KMS-11 (cell line): ENCODE measurements at regions not wholly inside any gene's neighbourhood (a gene's known extent, or its start where the extent isn't known, plus 50 kb on each side); places are given as distances from the start of the nearest gene placed in this dataset.

Experiments
- H2AFZ ChIP-seq: fragments of 200-600 bp; sonication (generic); 2 replicates; pipeline ENCODE4 v1.6.1; 2016; ENCODE audit warnings: antibody characterized with exemption, mixed run types, low read depth
- H3K27ac ChIP-seq: fragments of 200-600 bp; sonication (generic); 2 replicates; pipeline ENCODE4 v1.6.1; 2016; ENCODE audit warnings: mild to moderate bottlenecking, mixed run types
- H3K27me3 ChIP-seq: fragments of 200-600 bp; sonication (generic); 2 replicates; pipeline ENCODE4 v1.6.1; 2017; ENCODE audit warnings: mild to moderate bottlenecking, low read depth, mixed run types, moderate library complexity; ENCODE audit not compliant: insufficient read depth
- H3K36me3 ChIP-seq: fragments of 200-600 bp; sonication (generic); 2 replicates; pipeline ENCODE4 v1.6.1; 2017; ENCODE audit warnings: mild to moderate bottlenecking, mixed run types; ENCODE audit not compliant: insufficient read depth
- H3K4me1 ChIP-seq: fragments of 200-600 bp; sonication (generic); 2 replicates; pipeline ENCODE4 v1.6.1; 2016; ENCODE audit warnings: mild to moderate bottlenecking, low read depth, mixed run types; ENCODE audit not compliant: poor library complexity, severe bottlenecking
- H3K4me2 ChIP-seq: fragments of 200-600 bp; sonication (generic); 2 replicates; pipeline ENCODE4 v1.7.0; 2016; ENCODE audit warnings: mild to moderate bottlenecking, mixed run types
- H3K4me3 ChIP-seq: fragments of 200-600 bp; sonication (generic); IDR thresholded peaks from 2 replicates; pipeline ENCODE4 v1.6.1; 2017; ENCODE audit warnings: low read depth, low read length, mixed read lengths; ENCODE audit not compliant: insufficient read depth
- H3K79me2 ChIP-seq: fragments of 200-600 bp; sonication (generic); 2 replicates; pipeline ENCODE4 v1.6.1; 2016; ENCODE audit warnings: low read depth, mixed run types; ENCODE audit not compliant: insufficient read depth
- H3K9ac ChIP-seq: fragments of 200-600 bp; sonication (generic); 2 replicates; pipeline ENCODE4 v1.6.1; 2016; ENCODE audit warnings: mild to moderate bottlenecking, mixed run types
- H4K20me1 ChIP-seq: fragments of 200-600 bp; sonication (generic); 2 replicates; pipeline ENCODE4 v1.6.1; 2016; ENCODE audit warnings: mild to moderate bottlenecking, mixed run types; ENCODE audit not compliant: insufficient read depth
- TF ChIP-seq, protein P1 (sequence below): fragments of 200-600 bp; sonication (generic); conservative IDR thresholded peaks from 2 replicates; pipeline ENCODE4 v1.6.1; 2017; ENCODE audit warnings: low read depth, mild to moderate bottlenecking, antibody characterized with exemption, low read length, moderate library complexity, mixed read lengths

- Histone ChIP-seq H4K20me1 (no peaks in the 10 kb centered on the region), H3K4me1 (no peaks in the 10 kb centered on the region), H3K27ac (no peak overlapping the region), H3K9ac (no peak overlapping the region), H3K27me3 (no peaks in the 10 kb centered on the region), H3K4me3 (no peak overlapping the region), H3K36me3 (no peaks in the 10 kb centered on the region), H2AFZ (no peak overlapping the region), H3K4me2 (no peak overlapping the region), H3K79me2 (no peaks in the 10 kb centered on the region)
- TF ChIP-seq, protein P1, sequence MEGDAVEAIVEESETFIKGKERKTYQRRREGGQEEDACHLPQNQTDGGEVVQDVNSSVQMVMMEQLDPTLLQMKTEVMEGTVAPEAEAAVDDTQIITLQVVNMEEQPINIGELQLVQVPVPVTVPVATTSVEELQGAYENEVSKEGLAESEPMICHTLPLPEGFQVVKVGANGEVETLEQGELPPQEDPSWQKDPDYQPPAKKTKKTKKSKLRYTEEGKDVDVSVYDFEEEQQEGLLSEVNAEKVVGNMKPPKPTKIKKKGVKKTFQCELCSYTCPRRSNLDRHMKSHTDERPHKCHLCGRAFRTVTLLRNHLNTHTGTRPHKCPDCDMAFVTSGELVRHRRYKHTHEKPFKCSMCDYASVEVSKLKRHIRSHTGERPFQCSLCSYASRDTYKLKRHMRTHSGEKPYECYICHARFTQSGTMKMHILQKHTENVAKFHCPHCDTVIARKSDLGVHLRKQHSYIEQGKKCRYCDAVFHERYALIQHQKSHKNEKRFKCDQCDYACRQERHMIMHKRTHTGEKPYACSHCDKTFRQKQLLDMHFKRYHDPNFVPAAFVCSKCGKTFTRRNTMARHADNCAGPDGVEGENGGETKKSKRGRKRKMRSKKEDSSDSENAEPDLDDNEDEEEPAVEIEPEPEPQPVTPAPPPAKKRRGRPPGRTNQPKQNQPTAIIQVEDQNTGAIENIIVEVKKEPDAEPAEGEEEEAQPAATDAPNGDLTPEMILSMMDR, result no peak
These were observed 108.8 kb upstream of the PTPRR start for GRCh38 chr12:71029302-71029701.

- no peaks in the 10 kb centered on the region for H3K79me2 ChIP-seq
- no peak overlapping the region for H3K27ac ChIP-seq
- H3K27me3 ChIP-seq, result no peaks in the 10 kb centered on the region
- TF ChIP-seq, protein P1, result no peak
- no peak overlapping the region for H2AFZ ChIP-seq
- H3K4me2 ChIP-seq, result no peak overlapping the region
- H3K4me3 ChIP-seq, result no peak overlapping the region
- no peaks in the 10 kb centered on the region for H3K36me3 ChIP-seq
- no peaks in the 10 kb centered on the region for H3K4me1 ChIP-seq
- no peak overlapping the region for H3K9ac ChIP-seq
- no peaks in the 10 kb centered on the region for H4K20me1 ChIP-seq
These were observed 107.3 kb upstream of the PTPRR start for GRCh38 chr12:71027856-71028255.

DNA sequence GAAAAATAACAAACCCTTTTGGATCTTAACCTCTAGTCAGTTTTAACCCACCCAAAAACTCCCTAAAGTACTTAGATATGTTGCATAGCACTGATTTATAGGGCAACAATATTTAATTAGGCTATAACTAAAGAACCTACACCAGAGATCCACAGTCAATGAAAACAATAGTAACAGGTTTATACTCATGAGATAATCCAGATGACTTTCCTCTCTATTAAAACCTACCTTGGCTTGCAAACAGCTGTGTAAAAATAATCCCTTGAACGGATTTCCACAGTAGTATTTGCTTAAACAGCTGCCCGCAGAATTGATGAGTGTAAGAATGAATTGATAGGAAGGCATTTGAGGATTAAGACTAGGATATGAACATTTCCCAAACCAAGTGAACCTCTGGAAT is 104.3 kb upstream of the PTPRR start:
- Histone ChIP-seq H3K27me3 (no peaks in the 10 kb centered on the region), H3K9ac (no peak overlapping the region), H3K36me3 (no peaks in the 10 kb centered on the region), H2AFZ (no peak overlapping the region), H3K27ac (no peak overlapping the region), H3K4me1 (no peaks in the 10 kb centered on the region), H3K4me3 (no peak overlapping the region), H3K4me2 (no peak overlapping the region), H3K79me2 (no peaks in the 10 kb centered on the region), H4K20me1 (no peaks in the 10 kb centered on the region)
- TF ChIP-seq, protein P1, result no peak

DNA sequence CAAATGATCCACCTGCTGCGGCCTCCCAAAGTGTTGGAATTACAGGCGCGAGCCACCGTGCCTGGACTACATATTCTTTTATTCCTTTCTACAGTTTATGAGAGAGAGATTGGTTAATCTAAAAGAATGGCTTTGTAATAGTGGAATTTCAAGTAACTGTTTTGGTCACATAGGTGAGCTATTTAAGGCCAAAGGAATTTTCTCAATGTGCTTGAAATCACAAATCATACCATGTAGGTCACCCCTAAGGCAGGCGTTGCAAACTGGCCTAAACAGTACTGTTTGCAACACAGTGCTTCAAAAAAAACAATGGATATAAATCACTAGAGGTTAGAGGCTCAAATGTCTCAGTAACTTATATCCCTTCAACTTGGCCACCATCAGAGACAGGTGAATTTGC is 103.7 kb upstream of the PTPRR start:
- H4K20me1 ChIP-seq, result no peaks in the 10 kb centered on the region
- H3K9ac ChIP-seq, result no peak overlapping the region
- H3K27me3 ChIP-seq, result no peaks in the 10 kb centered on the region
- no peak overlapping the region for H3K27ac ChIP-seq
- H2AFZ ChIP-seq, result no peak overlapping the region
- H3K79me2 ChIP-seq, result no peaks in the 10 kb centered on the region
- TF ChIP-seq, protein P1, result no peak
- no peaks in the 10 kb centered on the region for H3K4me1 ChIP-seq
- H3K4me3 ChIP-seq, result no peak overlapping the region
- H3K4me2 ChIP-seq, result no peak overlapping the region
- no peaks in the 10 kb centered on the region for H3K36me3 ChIP-seq

- no peaks in the 10 kb centered on the region for H3K4me1 ChIP-seq
- no peak overlapping the region for H2AFZ ChIP-seq
- no peak overlapping the region for H3K4me2 ChIP-seq
- H3K79me2 ChIP-seq, result no peaks in the 10 kb centered on the region
- H3K27ac ChIP-seq, result no peak overlapping the region
- H3K9ac ChIP-seq, result no peak overlapping the region
- TF ChIP-seq, protein P1, result no peak
- no peak overlapping the region for H3K4me3 ChIP-seq
- H3K36me3 ChIP-seq, result no peaks in the 10 kb centered on the region
- H3K27me3 ChIP-seq, result no peaks in the 10 kb centered on the region
- no peaks in the 10 kb centered on the region for H4K20me1 ChIP-seq
These were observed 101.0 kb upstream of the PTPRR start for GRCh38 chr12:71021491-71021890.
